AG09309 (cell line): ENCODE measurements at regions not wholly inside any gene's neighbourhood (a gene's known extent, or its start where the extent isn't known, plus 50 kb on each side); places are given as distances from the start of the nearest gene placed in this dataset.

Experiments used
- DNase-seq: peaks from one replicate; pipeline ENCODE4 v3.0.0-alpha.2; 2010; ENCODE audit warnings: low read depth
- H3K4me3 ChIP-seq: 2 replicates; pipeline ENCODE4 v1.5.1; 2011; ENCODE audit warnings: mild to moderate bottlenecking, low read depth, low read length, moderate library complexity; ENCODE audit not compliant: control insufficient read depth
- CTCF ChIP-seq: IDR thresholded peaks from 2 replicates; pipeline ENCODE4 v1.5.1; 2011; ENCODE audit warnings: mild to moderate bottlenecking, low read depth, low read length, inconsistent platforms; ENCODE audit not compliant: insufficient read depth, control insufficient read depth; ENCODE audit errors: missing control alignments

GRCh38 chr15:81469154-81469553, 95.1 kb upstream of the TMC3 start:
- no peak for DNase-seq
- TF ChIP-seq CTCF, result no peak

DNA sequence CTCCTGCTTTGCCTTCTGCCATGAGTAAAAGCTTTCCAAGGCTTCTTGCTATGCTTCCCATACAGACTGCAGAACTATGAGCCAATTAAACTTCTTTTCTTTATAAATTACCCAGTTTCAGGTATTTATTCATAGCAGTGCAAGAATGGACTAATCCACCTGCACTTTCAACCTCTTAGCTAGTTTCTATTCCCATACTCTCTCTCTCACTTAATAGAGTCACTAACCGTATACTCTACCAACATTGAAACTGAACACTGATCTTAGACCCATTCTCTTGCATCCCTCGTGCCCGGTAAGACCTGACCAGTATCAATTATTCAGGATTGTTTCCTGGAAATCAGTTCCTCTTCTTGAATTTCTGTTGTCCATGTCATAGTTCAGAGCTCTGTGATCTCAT, 92.7 kb upstream of the TMC3 start:
- no peak overlapping the region for H3K4me3 ChIP-seq
- no peak for DNase-seq
- TF ChIP-seq CTCF, result no peak

More at GRCh38 chr15:81469154-81469553, 95.1 kb upstream of the TMC3 start:
- no peak overlapping the region for H3K4me3 ChIP-seq

DNA sequence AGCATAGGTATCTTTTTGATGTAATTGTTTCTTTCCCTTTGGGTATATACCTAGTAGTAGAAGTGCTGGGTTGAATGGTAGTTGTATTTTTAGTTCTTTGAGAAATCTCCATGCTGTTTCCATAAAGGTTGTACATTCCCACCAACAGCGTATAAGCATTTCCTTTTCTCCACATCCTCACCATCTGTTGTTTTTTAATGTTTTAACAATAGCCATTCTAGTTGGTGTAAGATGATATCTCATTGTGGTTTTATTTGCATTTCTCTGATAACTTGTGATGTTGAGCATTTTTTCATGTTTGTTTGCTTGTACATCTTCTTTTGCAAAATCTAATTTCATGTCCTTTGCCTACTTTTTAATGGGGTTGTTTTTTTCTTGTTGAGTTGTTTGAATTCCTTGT, 80.0 kb upstream of the TMC3 start:
- TF ChIP-seq CTCF, result no peak
- DNase-seq, result no peak
- H3K4me3 ChIP-seq, result no peak overlapping the region

GRCh38 chr15:81450721-81451120, 76.7 kb upstream of the TMC3 start:
- no peak overlapping the region for H3K4me3 ChIP-seq
- no peak for TF ChIP-seq CTCF
- DNase-seq, result no peak

DNA sequence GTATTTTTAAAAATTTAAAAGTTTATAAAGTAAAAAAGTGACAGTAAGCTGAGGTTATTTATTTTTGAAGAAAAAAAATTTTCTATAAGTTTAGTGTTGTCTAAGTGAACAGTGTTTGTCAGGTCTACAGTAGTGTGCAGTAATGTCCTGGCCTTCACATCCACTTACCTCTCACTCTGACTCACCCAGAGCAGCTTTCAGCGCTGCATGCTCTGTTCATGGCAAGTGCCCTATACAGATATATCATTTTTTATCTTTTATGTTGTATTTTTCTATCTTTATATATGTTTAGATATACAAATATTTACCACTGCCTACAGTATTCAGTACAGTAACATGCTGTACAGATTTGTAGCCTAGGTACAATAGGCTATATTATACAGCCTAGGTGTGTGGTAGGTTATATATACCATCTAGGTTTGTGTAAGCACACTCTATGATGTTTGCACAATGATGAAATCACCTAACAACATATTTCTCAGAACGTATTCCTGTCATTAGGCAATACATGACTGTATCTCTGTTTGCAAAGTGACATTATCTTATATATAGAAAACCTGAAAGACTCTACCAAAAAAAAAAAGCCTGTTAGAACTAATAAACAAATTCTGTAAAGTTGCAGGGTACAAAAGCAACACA, 75.9 kb upstream of the TMC3 start:
- TF ChIP-seq CTCF, result no peak
- DNase-seq, result no peak

GRCh38 chr15:81443040-81443820, 69.2 kb upstream of the TMC3 start:
- TF ChIP-seq CTCF, result no peak
- no peak for DNase-seq
- H3K4me3 ChIP-seq, result no peak overlapping the region

More for the DNA sequence above, 75.9 kb upstream of the TMC3 start:
- H3K4me3 ChIP-seq, result no peak overlapping the region
